H1 (cell line): ENCODE measurements at regions not wholly inside any gene's neighbourhood (a gene's known extent, or its start where the extent isn't known, plus 50 kb on each side); places are given as distances from the start of the nearest gene placed in this dataset.

ENCODE experiments used
- CTCF ChIA-PET: fragments of 300-600 bp; sonication (Branson Sonifier 250); formaldehyde crosslinking; loops from one replicate; lab custom pipeline; 2021; ENCODE audit not compliant: partially characterized antibody; lab: Charles Lee
- POLR2A ChIA-PET: fragments of 300-600 bp; sonication (Branson Sonifier 250); formaldehyde crosslinking; loops from one replicate; lab custom pipeline; 2021; ENCODE audit warnings: inconsistent platforms; ENCODE audit not compliant: partially characterized antibody; lab: Charles Lee
- DNase-seq, 2 experiments: peaks; one replicate each; pipeline versions ENCODE4 v3.0.0 to v3.0.0-alpha.2; 2010 to 2022; ENCODE audit warnings: low spot score in 2 of 2, low read depth in 1 of 2, mixed read lengths in 1 of 2
- FAIRE-seq: peaks from 2 replicates; lab custom pipeline; 2011; peaks lifted over from hg19 to GRCh38; lab: Jason Lieb, UNC
- H2AFZ ChIP-seq: 2 replicates; pipeline ENCODE4 v1.8.1; 2012; ENCODE audit warnings: low read length, inconsistent platforms
- H2AK5ac ChIP-seq: 2 replicates; pipeline ENCODE4 v1.6.1; 2013; ENCODE audit warnings: low read depth, low read length
- H2BK120ac ChIP-seq: replicated peaks from 2 replicates; pipeline ENCODE3; 2013; ENCODE audit warnings: low read depth, low read length, inconsistent platforms
- H2BK12ac ChIP-seq: 2 replicates; pipeline ENCODE4 v1.6.1; 2013; ENCODE audit warnings: low read depth, low read length
- H2BK15ac ChIP-seq: 2 replicates; pipeline ENCODE4 v1.6.1; 2013; ENCODE audit warnings: low read length
- H2BK20ac ChIP-seq: 2 replicates; pipeline ENCODE4 v1.6.1; 2013; ENCODE audit warnings: low read length
- H2BK5ac ChIP-seq: 2 replicates; pipeline ENCODE4 v1.6.1; 2013; ENCODE audit warnings: low read depth, low read length
- H3K14ac ChIP-seq: 2 replicates; pipeline ENCODE4 v1.6.1; 2013; ENCODE audit warnings: inconsistent platforms; ENCODE audit not compliant: insufficient read length
- H3K18ac ChIP-seq: 2 replicates; pipeline ENCODE4 v1.6.1; 2013; ENCODE audit warnings: low read length; ENCODE audit errors: extremely low read depth
- H3K23ac ChIP-seq: 2 replicates; pipeline ENCODE4 v1.6.1; 2013; ENCODE audit warnings: inconsistent platforms; ENCODE audit not compliant: insufficient read length
- H3K23me2 ChIP-seq: 2 replicates; pipeline ENCODE4 v1.6.1; 2013; ENCODE audit warnings: low read depth, low read length
- H3K27ac ChIP-seq: 2 replicates; pipeline ENCODE4 v1.6.1; 2011; ENCODE audit warnings: low read depth, low read length, inconsistent platforms
- H3K27me3 ChIP-seq, 4 experiments: replicated peaks in 1 of 4; 1 replicate in 1 of 4; 2 replicates in 3 of 4; pipeline versions ENCODE4 v1.6.1 to v1.8.1; 2011 to 2013; ENCODE audit warnings: low read length in 3 of 4, mild to moderate bottlenecking in 3 of 4, inconsistent platforms in 2 of 4, mixed read lengths in 2 of 4, moderate library complexity in 1 of 4; ENCODE audit not compliant: control insufficient read depth in 3 of 4, insufficient read depth in 3 of 4; ENCODE audit errors: extremely low read depth in 1 of 4
- H3K36me3 ChIP-seq, 4 experiments: 2 replicates each; pipeline versions ENCODE4 v1.6.1 to v1.8.1; 2011 to 2013; ENCODE audit warnings: mild to moderate bottlenecking in 4 of 4, low read length in 3 of 4, moderate library complexity in 2 of 4, control low read depth in 1 of 4, inconsistent platforms in 1 of 4; ENCODE audit not compliant: insufficient read depth in 4 of 4, control insufficient read depth in 2 of 4
- H3K4ac ChIP-seq: replicated peaks from 2 replicates; pipeline ENCODE3; 2013; ENCODE audit warnings: low read length, low read depth, mixed read lengths, inconsistent platforms; ENCODE audit not compliant: insufficient read length
- H3K4me1 ChIP-seq, 4 experiments: replicated peaks in 1 of 4; 1 replicate in 1 of 4; 2 replicates in 3 of 4; pipeline versions ENCODE4 v1.6.1 to v1.8.1; 2011 to 2013; ENCODE audit warnings: low read length in 3 of 4, inconsistent platforms in 2 of 4, mixed read lengths in 1 of 4; ENCODE audit not compliant: insufficient read depth in 4 of 4, control insufficient read depth in 3 of 4
- H3K4me2 ChIP-seq, 2 experiments: 2 replicates each; pipeline versions ENCODE4 v1.6.1 to v1.8.1; 2011 to 2013; ENCODE audit warnings: low read depth in 2 of 2, low read length in 2 of 2, control low read depth in 1 of 2, inconsistent platforms in 1 of 2, mild to moderate bottlenecking in 1 of 2; ENCODE audit not compliant: insufficient read depth in 1 of 2
- H3K4me3 ChIP-seq, 4 experiments: fragments of 200-600, 300-600 bp in 1 of 4; sonication (generic), shearing (Covaris generic), sonication (Bioruptor Twin) in 1 of 4; 2 replicates each; pipeline versions ENCODE4 v1.5.1 to v1.8.1; 2011 to 2016; ENCODE audit warnings: low read length in 4 of 4, low read depth in 3 of 4, control low read depth in 2 of 4, inconsistent platforms in 2 of 4, mild to moderate bottlenecking in 2 of 4, mixed read lengths in 1 of 4, moderate library complexity in 1 of 4; ENCODE audit not compliant: insufficient read depth in 2 of 4; ENCODE audit errors: extremely low read depth in 1 of 4
- H3K56ac ChIP-seq: replicated peaks from 2 replicates; pipeline ENCODE3; 2013; ENCODE audit warnings: low read depth, mild to moderate bottlenecking, mixed read lengths, low read length, inconsistent platforms; ENCODE audit not compliant: insufficient read length
- H3K79me1 ChIP-seq: 2 replicates; pipeline ENCODE4 v1.6.1; 2013; ENCODE audit warnings: low read depth, low read length, control low read depth
- H3K79me2 ChIP-seq, 2 experiments: 2 replicates each; pipeline versions ENCODE4 v1.6.1 to v1.8.1; 2012 to 2013; ENCODE audit warnings: low read length in 2 of 2, mild to moderate bottlenecking in 2 of 2, inconsistent platforms in 1 of 2; ENCODE audit not compliant: insufficient read depth in 2 of 2, control insufficient read depth in 1 of 2
- H3K9ac ChIP-seq, 4 experiments: replicated peaks in 1 of 4; 1 replicate in 1 of 4; 2 replicates in 3 of 4; pipeline versions ENCODE4 v1.6.1 to v1.8.1; 2011 to 2013; ENCODE audit warnings: low read depth in 3 of 4, low read length in 3 of 4, control low read depth in 2 of 4, mild to moderate bottlenecking in 2 of 4, moderate library complexity in 2 of 4, inconsistent platforms in 1 of 4; ENCODE audit errors: extremely low read depth in 1 of 4
- H3K9me3 ChIP-seq, 2 experiments: 2 replicates each; pipeline versions ENCODE4 v1.6.1 to v1.8.1; 2012 to 2013; ENCODE audit warnings: mild to moderate bottlenecking in 2 of 2, moderate library complexity in 2 of 2, control low read depth in 1 of 2, inconsistent platforms in 1 of 2, low read depth in 1 of 2, low read length in 1 of 2, mixed read lengths in 1 of 2; ENCODE audit not compliant: insufficient read depth in 2 of 2
- H4K20me1 ChIP-seq, 2 experiments: replicated peaks in 1 of 2; 2 replicates each; pipeline versions ENCODE3 to v1.8.1; 2011 to 2013; ENCODE audit warnings: inconsistent platforms in 2 of 2, low read length in 2 of 2, mild to moderate bottlenecking in 1 of 2; ENCODE audit not compliant: insufficient read depth in 2 of 2, control insufficient read depth in 1 of 2
- H4K5ac ChIP-seq: 2 replicates; pipeline ENCODE4 v1.6.1; 2013; ENCODE audit warnings: low read length, low read depth, mixed read lengths, inconsistent platforms; ENCODE audit not compliant: insufficient read length
- H4K8ac ChIP-seq: 2 replicates; pipeline ENCODE4 v1.8.0; 2013; ENCODE audit warnings: mild to moderate bottlenecking, moderate library complexity, low read length, inconsistent platforms; ENCODE audit not compliant: insufficient read depth; ENCODE audit errors: extremely low read depth
- H4K91ac ChIP-seq: replicated peaks from 2 replicates; pipeline ENCODE3; 2013; ENCODE audit warnings: low read length, mixed read lengths, inconsistent platforms; ENCODE audit not compliant: insufficient read length
- BACH1 ChIP-seq: IDR thresholded peaks from 2 replicates; pipeline ENCODE4 v1.6.1; 2012; ENCODE audit warnings: low read length, improper control_type of control experiment
- BRCA1 ChIP-seq: IDR thresholded peaks from 2 replicates; pipeline ENCODE4 v1.6.1; 2012; ENCODE audit warnings: low read depth, low read length, improper control_type of control experiment
- EGR1 ChIP-seq: IDR thresholded peaks from 2 replicates; pipeline ENCODE4 v1.6.1; 2011; ENCODE audit warnings: low read depth, low read length, borderline replicate concordance
- EP300 ChIP-seq, 2 experiments: IDR thresholded peaks; 1 replicate in 1 of 2; 2 replicates in 1 of 2; pipeline ENCODE4 v1.6.1; 2011 to 2012; ENCODE audit warnings: low read depth in 2 of 2, low read length in 2 of 2, mild to moderate bottlenecking in 2 of 2, borderline replicate concordance in 1 of 2, inconsistent platforms in 1 of 2, moderate library complexity in 1 of 2
- GTF2F1 ChIP-seq: IDR thresholded peaks from 2 replicates; pipeline ENCODE4 v1.6.1; 2012; ENCODE audit warnings: low read depth, low read length, improper control_type of control experiment, borderline replicate concordance
- JUN ChIP-seq: IDR thresholded peaks from 2 replicates; pipeline ENCODE4 v1.6.1; 2011; ENCODE audit warnings: low read depth, mild to moderate bottlenecking, improper control_type of control experiment, low read length
- JUND ChIP-seq: IDR thresholded peaks from 2 replicates; pipeline ENCODE4 v1.6.1; 2011; ENCODE audit warnings: mild to moderate bottlenecking, improper control_type of control experiment, low read length
- KDM4A ChIP-seq: IDR thresholded peaks from one replicate; pipeline ENCODE4 v1.7.1; 2012; ENCODE audit warnings: low read depth, mild to moderate bottlenecking, moderate library complexity, low read length, inconsistent platforms; ENCODE audit not compliant: severe bottlenecking
- POLR2A ChIP-seq, 2 experiments: IDR thresholded peaks; 1 replicate in 1 of 2; 2 replicates in 1 of 2; pipeline ENCODE4 v1.6.1; 2011; ENCODE audit warnings: low read depth in 2 of 2, low read length in 2 of 2, mild to moderate bottlenecking in 2 of 2; ENCODE audit errors: control extremely low read depth in 1 of 2
- POLR2AphosphoS5 ChIP-seq: IDR thresholded peaks from 2 replicates; pipeline ENCODE4 v1.6.1; 2011; ENCODE audit warnings: low read depth, low read length
- RAD21 ChIP-seq, 2 experiments: IDR thresholded peaks in 1 of 2; conservative IDR thresholded peaks in 1 of 2; 2 replicates each; pipeline ENCODE4 v1.6.1; 2011; ENCODE audit warnings: low read depth in 2 of 2, low read length in 2 of 2, improper control_type of control experiment in 1 of 2, inconsistent platforms in 1 of 2, mild to moderate bottlenecking in 1 of 2, moderate library complexity in 1 of 2
- RBBP5 ChIP-seq: IDR thresholded peaks from 2 replicates; pipeline ENCODE4 v1.7.1; 2012; ENCODE audit warnings: low read depth, mild to moderate bottlenecking, inconsistent platforms, low read length, moderate library complexity, borderline replicate concordance
- RNF2 ChIP-seq: fragments of 200-900, 300-1000 bp; sonication (generic); IDR thresholded peaks from 2 replicates; pipeline ENCODE4 v1.7.1; 2016; ENCODE audit warnings: borderline replicate concordance, low read depth, mild to moderate bottlenecking, antibody characterized with exemption, low read length; ENCODE audit not compliant: poor library complexity, severe bottlenecking; ENCODE audit errors: missing control alignments
- SP4 ChIP-seq: IDR thresholded peaks from 2 replicates; pipeline ENCODE4 v1.6.1; 2012; ENCODE audit warnings: low read length, inconsistent platforms
- YY1 ChIP-seq: IDR thresholded peaks from 2 replicates; pipeline ENCODE4 v1.6.1; 2011; ENCODE audit warnings: low read depth, mild to moderate bottlenecking, low read length
- TF ChIP-seq, protein P1 (sequence below): IDR thresholded peaks from 2 replicates; pipeline ENCODE4 v1.6.1; 2011; ENCODE audit warnings: low read depth, mild to moderate bottlenecking, low read length; ENCODE audit not compliant: insufficient read depth

DNA sequence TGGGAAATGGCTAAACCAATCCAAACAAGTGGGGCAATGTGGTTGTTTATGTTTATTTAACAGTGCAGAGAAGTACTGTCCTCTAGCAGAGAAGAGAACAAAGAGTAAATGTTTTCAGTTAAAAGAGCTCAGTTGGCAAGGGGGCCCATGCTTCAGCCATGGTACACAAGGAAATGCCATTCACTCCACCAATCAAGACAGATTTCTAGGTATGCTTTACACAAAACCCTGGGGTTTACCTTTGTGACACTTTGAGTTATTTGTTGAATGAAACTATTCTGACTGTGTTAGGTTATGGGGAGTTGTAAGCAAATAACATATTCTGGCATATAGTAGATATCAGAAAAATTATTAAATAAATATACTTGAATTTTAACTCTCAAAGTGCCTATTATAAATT lies 228.5 kb upstream of the MME start:
- Histone ChIP-seq H4K20me1 (no peaks in the 10 kb centered on the region), H3K9me3 (no peaks in the 10 kb centered on the region; a peak in 1 of 4 replicates), H3K27ac (no peak overlapping the region), H3K18ac (no peak overlapping the region), H3K79me1 (no peaks in the 10 kb centered on the region), H3K4ac (no peak overlapping the region), H2BK20ac (no peak overlapping the region), H3K4me2 (no peak overlapping the region), H4K5ac (no peak overlapping the region), H3K9ac (no peak overlapping the region), H4K91ac (no peak overlapping the region), H3K79me2 (no peaks in the 10 kb centered on the region), H2BK15ac (no peak overlapping the region), H3K14ac (no peak overlapping the region), H3K23ac (no peak overlapping the region), H3K36me3 (no peaks in the 10 kb centered on the region), H2BK5ac (no peak overlapping the region), H2BK12ac (no peak overlapping the region), H4K8ac (no peak overlapping the region), H3K56ac (no peak overlapping the region), H2AFZ (no peak overlapping the region), H3K27me3 (no peaks in the 10 kb centered on the region), H3K4me3 (no peak overlapping the region), H3K4me1 (no peaks in the 10 kb centered on the region), H3K23me2 (no peaks in the 10 kb centered on the region), H2AK5ac (no peak overlapping the region), H2BK120ac (no peak overlapping the region)
- DNase-seq = no peak
- ChIA-PET POLR2A (no interaction called here), CTCF (interaction anchor here (1.2 to 1.8 kb wide), 2 partner anchors 10 to 474 kb away, joined by 4 read pairs; no protein-coding TSS in a partner anchor)
- FAIRE-seq = no peak
- TF ChIP-seq BRCA1 (no peak), RBBP5 (no peak), EP300 (IDR thresholded peaks at IDR 0.05; ENCODE audit: borderline replicate concordance in 1 of 2, low read depth in 2 of 2, low read length in 2 of 2) (no peak), EGR1 (no peak), KDM4A (no peak), YY1 (no peak), RAD21 (IDR thresholded peaks at IDR 0.05 in 1 of 2, conservative IDR thresholded peaks at IDR 0.05 in 1 of 2; ENCODE audit: low read depth in 2 of 2, low read length in 2 of 2) (no peak), POLR2A (IDR thresholded peaks at IDR 0.05; ENCODE audit: control extremely low read depth in 1 of 2, low read depth in 2 of 2, low read length in 2 of 2) (no peak), SP4 (no peak), GTF2F1 (no peak), POLR2AphosphoS5 (no peak), BACH1 (no peak), JUN (no peak), JUND (no peak), RNF2 (no peak)
- TF ChIP-seq, protein P1, sequence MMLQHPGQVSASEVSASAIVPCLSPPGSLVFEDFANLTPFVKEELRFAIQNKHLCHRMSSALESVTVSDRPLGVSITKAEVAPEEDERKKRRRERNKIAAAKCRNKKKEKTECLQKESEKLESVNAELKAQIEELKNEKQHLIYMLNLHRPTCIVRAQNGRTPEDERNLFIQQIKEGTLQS = no peak
